Umbilical cord (tissue), 1 donor: ENCODE measurements at regions not wholly inside any gene's neighbourhood (a gene's known extent, or its start where the extent isn't known, plus 50 kb on each side); places are given as distances from the start of the nearest gene placed in this dataset.

ENCODE experiments used
- DNase-seq: peaks from one replicate; pipeline ENCODE4 v3.0.0-alpha.2; 2015; ENCODE audit warnings: low spot score

GRCh38 chr6:148086843-148087242, 255.8 kb upstream of the SASH1 start:
- no peak for DNase-seq

DNA sequence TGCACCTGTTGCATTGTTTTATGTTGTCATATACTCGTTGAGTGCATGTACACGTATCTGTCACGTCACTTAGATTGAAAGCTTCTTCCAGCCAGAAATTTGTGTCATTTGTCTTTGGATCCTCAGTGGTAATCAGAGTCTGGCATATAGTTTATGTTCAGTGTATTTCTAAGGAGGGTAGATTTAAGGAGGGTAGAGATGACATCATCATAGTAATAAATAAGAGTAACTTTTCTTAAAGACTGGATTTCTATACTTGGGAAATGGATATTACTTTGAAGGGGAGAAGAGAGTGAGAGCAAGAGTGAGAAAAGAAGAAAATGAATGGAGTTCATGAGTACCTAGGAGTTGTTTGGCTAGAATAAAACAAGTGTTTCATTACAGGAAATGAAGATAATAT, 255.0 kb upstream of the SASH1 start:
- no peak for DNase-seq

GRCh38 chr6:148090326-148090725, 252.3 kb upstream of the SASH1 start:
- DNase-seq = no peak

DNA sequence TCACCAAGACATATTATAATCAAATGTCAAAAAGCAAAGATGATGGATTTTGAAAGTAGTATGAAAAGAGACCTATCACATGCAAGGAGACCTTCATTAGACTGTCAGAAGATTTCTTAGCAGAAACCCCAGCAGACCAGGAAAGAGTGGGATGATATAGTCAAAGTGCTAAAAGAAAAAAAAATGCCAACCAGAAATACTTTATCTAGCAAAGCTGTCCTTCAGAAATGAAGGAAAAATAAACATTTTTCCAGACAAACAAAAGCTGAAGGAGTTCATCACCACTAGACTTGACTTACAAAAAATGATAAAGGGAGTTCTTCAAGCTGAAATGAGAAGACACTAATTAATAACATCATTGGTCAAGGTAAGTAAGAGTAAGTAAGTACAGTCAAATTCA, 251.2 kb upstream of the SASH1 start:
- DNase-seq = no peak

DNA sequence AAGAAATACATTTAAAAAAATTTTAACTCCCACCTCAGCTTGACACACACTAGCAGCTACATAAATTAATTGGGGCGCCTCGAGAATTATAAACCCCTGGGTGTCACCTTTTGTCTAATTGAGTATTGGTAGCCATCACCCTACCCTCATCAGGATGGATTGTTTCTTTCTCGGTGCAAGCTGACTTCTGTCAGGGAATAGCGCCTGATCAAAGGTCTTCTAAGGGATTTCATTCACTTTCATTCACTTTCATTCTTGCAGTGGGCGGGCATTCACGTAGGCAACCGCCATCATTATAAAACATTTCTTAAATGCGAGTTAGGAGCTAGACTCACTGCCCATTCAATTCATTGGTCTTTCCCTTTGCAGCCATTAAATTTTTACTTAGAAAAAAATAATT, 239.2 kb upstream of the SASH1 start:
- no peak for DNase-seq

- no peak for DNase-seq
These were observed 238.5 kb upstream of the SASH1 start for GRCh38 chr6:148104131-148104530.

- DNase-seq = no peak
These were observed 236.9 kb upstream of the SASH1 start for GRCh38 chr6:148105695-148106094.

DNA sequence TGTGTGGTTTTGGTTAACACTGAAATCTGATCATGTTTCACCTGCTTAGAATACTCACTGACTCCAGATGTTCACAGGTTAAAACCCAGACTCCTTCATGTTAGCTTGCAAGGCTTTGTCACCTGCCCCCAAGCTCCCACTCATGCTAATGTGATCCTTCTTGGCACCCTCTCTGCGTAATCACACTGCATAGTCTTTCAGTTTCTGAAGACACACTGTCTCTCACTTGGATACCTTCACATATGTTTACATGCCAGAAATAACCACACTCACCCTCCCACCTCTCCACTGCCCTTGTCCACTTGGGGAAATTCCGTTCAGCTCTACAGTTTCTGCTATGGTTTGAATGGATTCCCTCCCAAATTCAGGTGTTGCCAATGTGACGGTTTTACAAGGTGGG, 234.7 kb upstream of the SASH1 start:
- no peak for DNase-seq

DNA sequence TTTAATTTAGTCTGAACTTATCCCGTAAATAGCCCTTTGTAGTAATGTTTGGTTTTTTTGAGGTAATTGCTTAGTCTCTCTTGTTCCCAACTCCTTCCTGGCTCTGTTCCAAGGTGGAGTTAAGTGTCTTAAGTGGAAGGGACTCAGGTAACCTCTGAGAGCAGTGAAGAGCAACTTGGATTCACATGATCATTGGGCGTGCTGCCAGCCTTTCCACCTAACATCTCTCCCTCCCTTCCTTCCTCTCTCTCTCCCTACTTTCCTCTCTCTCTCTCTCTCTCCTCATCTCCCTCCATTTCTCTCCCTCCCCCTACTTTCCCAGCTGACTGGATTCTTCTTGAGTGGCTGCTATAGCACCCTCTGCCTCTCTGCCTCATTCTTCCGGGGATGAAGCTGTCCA, 232.9 kb upstream of the SASH1 start:
- no peak for DNase-seq

- DNase-seq = no peak
These were observed 231.7 kb upstream of the SASH1 start for GRCh38 chr6:148110925-148111324.

- DNase-seq = no peak
These were observed 229.8 kb upstream of the SASH1 start for GRCh38 chr6:148112851-148113319.

DNA sequence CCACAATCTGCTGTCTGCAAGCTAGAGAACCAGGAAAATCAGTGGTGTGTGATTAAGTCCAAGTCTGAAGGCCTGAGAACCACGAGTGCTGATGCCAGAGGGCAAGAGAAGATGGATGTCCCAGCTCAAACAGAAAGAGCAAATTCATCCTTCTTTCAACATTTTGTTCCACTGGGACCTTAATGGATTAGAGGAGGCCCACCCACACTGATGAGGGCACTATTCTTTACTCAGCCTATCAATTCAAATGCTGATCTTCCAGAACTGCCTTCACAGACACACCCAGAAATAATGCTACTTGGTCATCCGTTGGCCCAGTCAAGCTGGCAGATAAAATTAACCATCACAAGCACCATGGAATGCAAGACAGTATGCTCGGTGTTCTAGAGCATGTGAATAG, 226.6 kb upstream of the SASH1 start:
- DNase-seq = no peak

DNA sequence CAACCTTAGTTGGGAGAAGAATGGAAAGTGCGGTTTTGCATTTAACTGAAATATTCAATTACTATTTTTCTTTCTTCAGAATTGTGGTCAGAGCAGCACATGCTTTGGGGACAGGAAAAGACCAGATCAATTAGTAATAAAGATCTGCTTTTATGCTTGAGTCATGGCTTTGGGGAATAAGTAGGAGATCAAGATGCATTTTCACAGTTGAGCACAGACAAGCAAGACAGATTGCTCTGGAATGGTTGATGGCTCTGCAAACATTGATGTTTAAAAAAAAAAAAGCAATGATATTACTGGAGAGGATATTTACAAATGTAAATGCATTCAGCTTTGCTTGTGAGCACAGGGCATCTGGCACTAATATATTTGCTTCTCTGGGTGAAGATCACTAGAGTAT, 224.4 kb upstream of the SASH1 start:
- DNase-seq = peak; percentile 33

DNA sequence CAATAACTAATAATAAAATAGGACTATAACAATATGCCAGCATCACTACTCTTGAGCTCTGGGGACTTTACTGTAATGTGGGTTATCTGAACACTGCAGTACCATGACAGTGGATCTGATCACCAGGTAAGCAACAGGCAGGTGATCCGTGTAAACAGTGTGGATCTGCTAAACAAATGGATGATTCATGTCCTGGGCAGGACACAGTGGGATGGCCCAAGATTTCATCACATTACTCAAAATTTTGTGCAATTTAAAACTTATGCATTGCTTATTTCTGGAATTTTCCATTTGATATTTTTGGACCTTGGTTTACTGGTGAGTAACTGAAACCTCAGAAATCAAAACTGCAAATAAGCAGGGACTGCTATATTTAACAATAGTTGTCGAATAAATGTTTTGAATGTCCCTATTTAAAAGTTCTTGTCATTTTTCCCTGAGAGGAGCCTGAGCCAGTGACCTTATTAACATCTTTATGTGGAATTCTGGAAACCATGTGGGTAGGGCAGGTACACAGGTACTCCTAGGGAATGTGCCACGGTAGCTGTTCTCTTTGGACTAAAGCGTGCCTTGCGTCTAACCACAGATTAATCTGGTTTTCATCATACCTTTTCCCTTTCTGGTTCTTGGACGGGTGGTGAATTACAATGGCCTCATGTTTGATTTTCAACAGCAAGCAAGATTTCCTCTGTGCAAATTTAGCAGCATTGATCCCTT, 214.5 kb upstream of the SASH1 start:
- no peak for DNase-seq

- DNase-seq = no peak
These were observed 208.0 kb upstream of the SASH1 start for GRCh38 chr6:148134592-148134991.

GRCh38 chr6:148136586-148136985, 206.1 kb upstream of the SASH1 start:
- DNase-seq = no peak

GRCh38 chr6:148137652-148138051, 205.0 kb upstream of the SASH1 start:
- DNase-seq = no peak

DNA sequence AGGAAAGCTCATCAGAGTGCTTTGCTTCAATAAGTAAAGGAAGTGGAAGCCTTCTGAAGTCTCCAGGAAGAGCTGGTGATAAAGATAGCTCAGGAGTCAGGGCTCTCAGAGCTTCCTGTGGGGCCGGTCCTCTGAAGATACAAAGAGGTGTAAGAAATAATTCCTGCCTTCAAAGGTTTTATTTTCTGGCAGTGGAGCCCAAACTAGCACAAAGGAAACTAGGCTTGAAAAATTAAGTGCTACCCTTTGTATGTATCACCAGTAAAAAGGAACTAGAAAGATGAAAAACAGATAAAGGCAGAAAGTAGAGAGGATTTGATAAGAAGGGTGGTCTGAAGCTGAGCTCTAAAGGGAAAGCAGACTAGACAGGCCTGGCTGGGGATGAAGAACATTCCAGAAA, 204.1 kb upstream of the SASH1 start:
- peak; percentile 68 for DNase-seq

GRCh38 chr6:148140772-148141557, 201.7 kb upstream of the SASH1 start:
- no peak for DNase-seq

DNA sequence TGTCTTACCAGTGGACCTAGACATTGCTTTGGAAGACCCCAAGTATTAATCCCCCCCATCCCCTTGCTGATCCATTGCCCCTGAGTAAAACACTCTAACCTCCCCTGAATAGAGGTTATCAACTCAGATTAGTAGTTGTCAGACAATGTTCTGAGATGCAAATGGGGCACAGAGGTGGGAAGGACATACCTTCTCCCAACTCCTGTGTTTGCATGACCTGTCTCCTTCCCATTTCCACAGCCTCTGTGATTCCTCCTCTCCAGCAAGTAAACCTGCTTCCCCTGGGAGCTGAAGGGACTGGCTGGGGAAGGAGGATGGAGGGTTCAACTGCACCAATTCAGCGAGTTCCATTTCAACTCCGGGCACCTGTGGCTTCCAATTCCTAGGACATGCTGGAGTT, 199.8 kb upstream of the SASH1 start:
- DNase-seq = no peak

DNA sequence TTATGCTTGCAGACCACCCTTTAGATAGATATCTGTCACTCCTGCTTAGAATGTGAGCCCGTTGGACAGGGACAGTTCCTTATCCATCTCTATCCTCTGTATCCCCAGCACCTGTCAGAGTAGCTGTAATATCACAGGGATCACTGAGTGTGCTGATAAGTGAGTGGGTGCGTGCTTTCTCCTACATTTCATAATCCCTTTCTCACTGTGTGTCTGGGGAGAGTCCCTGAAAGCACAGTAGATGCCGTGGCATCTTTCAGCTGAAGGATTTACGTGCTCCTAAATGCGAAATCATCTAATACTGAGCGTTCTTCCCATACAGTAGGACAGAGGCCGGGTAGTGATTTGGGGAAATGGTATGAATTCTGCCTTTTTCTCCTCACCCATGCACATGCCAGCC, 198.9 kb upstream of the SASH1 start:
- DNase-seq = peak; percentile 41

DNA sequence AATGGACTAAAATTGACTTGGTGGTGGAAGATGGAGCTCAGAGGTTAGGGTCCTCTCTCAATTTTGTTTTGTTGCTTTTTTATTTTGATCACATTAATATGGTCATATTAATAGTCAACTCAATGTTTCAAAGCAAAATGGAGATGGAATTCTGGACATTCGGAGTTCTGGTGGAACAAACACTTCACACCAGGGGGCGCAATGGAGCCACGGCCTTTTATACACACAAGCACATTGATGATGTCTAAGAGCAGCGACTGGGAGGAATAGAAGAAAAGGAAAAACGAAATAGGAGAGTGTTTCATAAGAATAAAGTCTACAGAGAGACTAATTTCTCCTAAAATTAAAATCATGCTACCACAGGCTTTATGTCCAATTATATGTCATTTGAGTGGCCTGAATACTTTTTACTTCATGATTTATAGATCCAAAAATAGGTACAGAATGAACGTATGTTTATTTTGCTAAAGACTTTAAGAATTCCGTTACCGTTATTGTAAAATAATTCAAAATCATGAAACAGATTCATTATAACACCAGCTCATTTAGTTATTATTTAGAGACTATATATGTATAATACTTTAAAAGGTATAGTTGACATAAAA, 197.6 kb upstream of the SASH1 start:
- DNase-seq = peak; percentile 35
